SK-N-SH (cell line): ENCODE measurements at regions not wholly inside any gene's neighbourhood (a gene's known extent, or its start where the extent isn't known, plus 50 kb on each side); places are given as distances from the start of the nearest gene placed in this dataset.

Experiments
- CTCF ChIA-PET: fragments of 300-600, 350-600 bp; formaldehyde crosslinking; extraction: SDS; loops from one replicate; lab custom pipeline; 2021; lab: Yijun Ruan, JAX
- POLR2A ChIA-PET: fragments of 350-600 bp; sonication (Branson Sonifier 250); formaldehyde crosslinking; extraction: SDS; loops from one replicate; lab custom pipeline; 2020; ENCODE audit warnings: antibody characterized with exemption, inconsistent platforms; lab: Yijun Ruan, JAX
- DNase-seq: peaks from one replicate; pipeline ENCODE4 v3.0.0; 2012
- H2AFZ ChIP-seq: fragments of 200-600 bp; sonication (generic); 2 replicates; pipeline ENCODE4 v1.8.1; 2016; ENCODE audit warnings: antibody characterized with exemption, mild to moderate bottlenecking, low read depth
- H3F3A ChIP-seq: fragments of 200-600 bp; sonication (generic); replicated peaks from 2 replicates; pipeline ENCODE3; 2016; ENCODE audit warnings: antibody characterized with exemption, mild to moderate bottlenecking; ENCODE audit not compliant: insufficient read depth
- H3K27ac ChIP-seq, 2 experiments: fragments of 200-500 bp in 1 of 2; fragments of 200-600 bp in 1 of 2; sonication (Bioruptor generic) in 1 of 2; sonication (generic), shearing (Covaris generic) in 1 of 2; 2 replicates each; pipeline versions ENCODE4 v1.5.1 to v1.6.1; 2014 to 2016; ENCODE audit warnings: low read depth in 2 of 2, inconsistent platforms in 1 of 2, low read length in 1 of 2, mild to moderate bottlenecking in 1 of 2, mixed read lengths in 1 of 2
- H3K27me3 ChIP-seq: fragments of 200-600 bp; sonication (generic), shearing (Covaris generic); 2 replicates; pipeline ENCODE4 v1.6.1; 2016; ENCODE audit warnings: mixed run types; ENCODE audit not compliant: insufficient read depth
- H3K36me3 ChIP-seq, 2 experiments: fragments of 200-500 bp in 1 of 2; fragments of 200-600 bp in 1 of 2; sonication (Bioruptor generic) in 1 of 2; sonication (generic) in 1 of 2; replicated peaks in 1 of 2; 2 replicates each; pipeline versions ENCODE3 to v1.5.1; 2014 to 2016; ENCODE audit warnings: low read length in 1 of 2, mild to moderate bottlenecking in 1 of 2; ENCODE audit not compliant: insufficient read depth in 2 of 2, control insufficient read depth in 1 of 2
- H3K4me1 ChIP-seq, 2 experiments: fragments of 200-500 bp in 1 of 2; fragments of 200-600 bp in 1 of 2; sonication (Bioruptor generic) in 1 of 2; sonication (generic), shearing (Covaris generic) in 1 of 2; 2 replicates each; pipeline versions ENCODE4 v1.5.1 to v1.6.1; 2014 to 2016; ENCODE audit warnings: low read depth in 1 of 2, low read length in 1 of 2, mixed run types in 1 of 2; ENCODE audit not compliant: insufficient read depth in 2 of 2, control insufficient read depth in 1 of 2
- H3K4me2 ChIP-seq: fragments of 200-600 bp; sonication (generic), shearing (Covaris generic); 2 replicates; pipeline ENCODE4 v1.6.1; 2017; ENCODE audit warnings: mixed run types
- H3K4me3 ChIP-seq, 2 experiments: fragments of 200-500 bp in 1 of 2; fragments of 200-600 bp in 1 of 2; sonication (Bioruptor generic) in 1 of 2; sonication (generic), shearing (Covaris generic) in 1 of 2; 2 replicates each; pipeline versions ENCODE4 v1.5.1 to v1.8.1; 2014 to 2016; ENCODE audit warnings: low read depth in 2 of 2, inconsistent platforms in 1 of 2, low read length in 1 of 2, mild to moderate bottlenecking in 1 of 2, mixed read lengths in 1 of 2, moderate library complexity in 1 of 2
- H3K79me2 ChIP-seq: fragments of 200-600 bp; sonication (generic); 2 replicates; pipeline ENCODE4 v1.8.1; 2017; ENCODE audit warnings: mild to moderate bottlenecking; ENCODE audit not compliant: insufficient read depth
- H3K9ac ChIP-seq: fragments of 200-600 bp; sonication (generic); 2 replicates; pipeline ENCODE4 v1.6.1; 2017; ENCODE audit warnings: mixed run types
- H3K9me2 ChIP-seq: fragments of 200-600 bp; sonication (generic); 2 replicates; pipeline ENCODE4 v1.6.1; 2017; ENCODE audit warnings: mixed run types
- H3K9me3 ChIP-seq: fragments of 200-600 bp; sonication (generic); 2 replicates; pipeline ENCODE4 v1.6.1; 2017; ENCODE audit warnings: mixed run types, mild to moderate bottlenecking, moderate library complexity
- H4K20me1 ChIP-seq: fragments of 200-600 bp; sonication (generic); 2 replicates; pipeline ENCODE4 v1.6.1; 2017; ENCODE audit warnings: mild to moderate bottlenecking, mixed run types; ENCODE audit not compliant: insufficient read depth
- EP300 ChIP-seq, 2 experiments: IDR thresholded peaks; 2 replicates each; pipeline versions ENCODE4 v1.4.0 to v1.6.1; 2012; ENCODE audit warnings: borderline replicate concordance in 1 of 2, low read depth in 1 of 2, low read length in 1 of 2
- FOSL2 ChIP-seq: IDR thresholded peaks from 2 replicates; pipeline ENCODE4 v1.4.0; 2012; ENCODE audit warnings: low read depth, mild to moderate bottlenecking, moderate library complexity, borderline replicate concordance
- FOXM1 ChIP-seq: IDR thresholded peaks from 2 replicates; pipeline ENCODE4 v1.4.0; 2012; ENCODE audit warnings: low read depth, mild to moderate bottlenecking
- GABPA ChIP-seq: IDR thresholded peaks from 2 replicates; pipeline ENCODE4 v1.4.0; 2012; ENCODE audit warnings: low read depth, mild to moderate bottlenecking
- GATA2 ChIP-seq: sonication (generic); formaldehyde crosslinking; IDR thresholded peaks from 2 replicates; pipeline ENCODE4 v1.5.0; 2020; ENCODE audit warnings: mild to moderate bottlenecking, missing genetic modification reagents
- IRF3 ChIP-seq: fragments of 150-350 bp; IDR thresholded peaks from 2 replicates; pipeline ENCODE4 v1.6.1; 2016; ENCODE audit warnings: mild to moderate bottlenecking, low read depth, low read length
- MEF2A ChIP-seq: IDR thresholded peaks from 2 replicates; pipeline ENCODE4 v1.4.0; 2012; ENCODE audit warnings: low read depth, borderline replicate concordance
- MXI1 ChIP-seq: IDR thresholded peaks from 2 replicates; pipeline ENCODE4 v1.6.1; 2012; ENCODE audit warnings: mild to moderate bottlenecking, low read depth, low read length, improper control_type of control experiment
- NFIC ChIP-seq: IDR thresholded peaks from 2 replicates; pipeline ENCODE4 v1.4.0; 2012; ENCODE audit warnings: borderline replicate concordance
- NRF1 ChIP-seq: IDR thresholded peaks from 2 replicates; pipeline ENCODE4 v1.6.1; 2012; ENCODE audit warnings: low read depth, mild to moderate bottlenecking, low read length
- PBX3 ChIP-seq: IDR thresholded peaks from 2 replicates; pipeline ENCODE4; 2012
- RCOR1 ChIP-seq: fragments of 150-350 bp; IDR thresholded peaks from 2 replicates; pipeline ENCODE4 v1.6.1; 2017; ENCODE audit warnings: antibody characterized with exemption, low read length
- REST ChIP-seq: IDR thresholded peaks from 2 replicates; pipeline ENCODE4 v1.6.1; 2012; ENCODE audit warnings: mild to moderate bottlenecking, low read depth, low read length, moderate library complexity
- RFX5 ChIP-seq: IDR thresholded peaks from 2 replicates; pipeline ENCODE4 v1.6.1; 2012; ENCODE audit warnings: mild to moderate bottlenecking, improper control_type of control experiment, low read length
- SMC3 ChIP-seq: IDR thresholded peaks from 2 replicates; pipeline ENCODE4 v1.6.1; 2012; ENCODE audit warnings: low read depth, low read length, improper control_type of control experiment
- YY1 ChIP-seq: IDR thresholded peaks from 2 replicates; pipeline ENCODE4 v1.4.0; 2012; ENCODE audit warnings: low read depth, mild to moderate bottlenecking
- WGBS: methylation state at CpG from one replicate; pipeline ENCODE4 v1.1.6; 2017; ENCODE audit warnings: low lambda C conversion rate; 5-methylcytosine and 5-hydroxymethylcytosine counted together

- no peak overlapping the region for H2AFZ ChIP-seq
- 43% methylated on average over 3 of the region's 3 CpGs for WGBS
- H3K9me2 ChIP-seq = no peaks in the 10 kb centered on the region
- no peak for DNase-seq
- CTCF ChIA-PET = no interaction called here
- H3F3A ChIP-seq = no peaks in the 10 kb centered on the region
- no peaks in the 10 kb centered on the region for H3K27me3 ChIP-seq
- no peak overlapping the region for H3K27ac ChIP-seq
- TF ChIP-seq REST (no peak), RFX5 (no peak), MXI1 (no peak), SMC3 (no peak), YY1 (no peak)
- no peaks in the 10 kb centered on the region for H4K20me1 ChIP-seq
- no peak overlapping the region for H3K4me2 ChIP-seq
- H3K4me1 ChIP-seq = no peaks in the 10 kb centered on the region
- H3K36me3 ChIP-seq = no peaks in the 10 kb centered on the region
- no peak overlapping the region for H3K4me3 ChIP-seq
- H3K9ac ChIP-seq = no peak overlapping the region
- H3K79me2 ChIP-seq = no peaks in the 10 kb centered on the region
- POLR2A ChIA-PET = no interaction called here
- H3K9me3 ChIP-seq = no peaks in the 10 kb centered on the region
Observed at GRCh38 chr1:83787246-83787998, 211.5 kb downstream of the TTLL7 start.

GRCh38 chr1:83781667-83782066, 217.3 kb downstream of the TTLL7 start:
- no peak overlapping the region for H3K9ac ChIP-seq
- TF ChIP-seq EP300 (IDR thresholded peaks at IDR 0.05; ENCODE audit: borderline replicate concordance in 1 of 2, low read depth in 1 of 2, low read length in 1 of 2) (no peak), MEF2A (no peak), PBX3 (no peak), IRF3 (no peak), GABPA (no peak), RCOR1 (no peak), NRF1 (no peak), FOXM1 (no peak), FOSL2 (no peak), YY1 (no peak), GATA2 (CRISPR knock-in tag) (no peak), NFIC (no peak)
- no peaks in the 10 kb centered on the region for H3K27me3 ChIP-seq
- H4K20me1 ChIP-seq = no peaks in the 10 kb centered on the region
- H3K4me1 ChIP-seq = peaks cover 0 to 3% of the 10 kb centered on the region in 2 experiments; a peak in 2 of 4 replicates
- no peaks in the 10 kb centered on the region for H3K9me3 ChIP-seq
- H3K36me3 ChIP-seq = no peaks in the 10 kb centered on the region
- H3K79me2 ChIP-seq = no peaks in the 10 kb centered on the region
- no peak overlapping the region for H3K4me2 ChIP-seq
- H3K4me3 ChIP-seq = no peak overlapping the region
- POLR2A ChIA-PET = no interaction called here
- no peak overlapping the region for H3K27ac ChIP-seq
- H3F3A ChIP-seq = no peaks in the 10 kb centered on the region
- H2AFZ ChIP-seq = no peak overlapping the region
- no peaks in the 10 kb centered on the region for H3K9me2 ChIP-seq
- DNase-seq = no peak
- WGBS = 34% methylated on average over 2 of the region's 2 CpGs
- CTCF ChIA-PET = no interaction called here
